Lower leg skin (tissue), 4 donors: ENCODE measurements at regions not wholly inside any gene's neighbourhood (a gene's known extent, or its start where the extent isn't known, plus 50 kb on each side); places are given as distances from the start of the nearest gene placed in this dataset.

Experiments used
- DNase-seq, 2 donors: peaks; one replicate each; pipeline ENCODE4 v3.0.0-alpha.2; 2019; ENCODE audit warnings: low spot score in 2 of 2
- H3K4me3 ChIP-seq: fragments of 200-600 bp; sonication (generic); 2 replicates; pipeline ENCODE4 v1.5.1; 2017; ENCODE audit warnings: mild to moderate bottlenecking, low read depth; ENCODE audit not compliant: poor library complexity, severe bottlenecking
- CTCF ChIP-seq, 3 donors: fragments of 450-650 bp; IDR thresholded peaks; one replicate each; pipeline ENCODE4 v1.5.1; 2016; ENCODE audit warnings: antibody characterized with exemption in 3 of 3, mild to moderate bottlenecking in 3 of 3, moderate library complexity in 2 of 3
- POLR2A ChIP-seq, 2 donors: fragments of 450-650 bp; IDR thresholded peaks; one replicate each; pipeline ENCODE4 v1.6.1; 2016 to 2017; ENCODE audit warnings: antibody characterized with exemption in 2 of 2, mild to moderate bottlenecking in 1 of 2, moderate library complexity in 1 of 2
- WGBS, 2 donors: methylation state at CpG; one replicate each; pipeline ENCODE4 v1.1.5; 2018; 5-methylcytosine and 5-hydroxymethylcytosine counted together
- intact Hi-C: fragments of 100-400 bp; cut with DNase I; formaldehyde crosslinking; loops from one replicate; pipeline ENCODE4 v1.15.0; 2023; ENCODE audit warnings: low total_unique reads

GRCh38 chr14:66281036-66281776, 205.0 kb upstream of the CCDC196 start:
- H3K4me3 ChIP-seq = no peak overlapping the region
- intact Hi-C loops = no loop called here
- TF ChIP-seq POLR2A (IDR thresholded peaks at IDR 0.05) (no peak), CTCF (IDR thresholded peaks at IDR 0.05) (no peak)
- 61 to 65% methylated on average over 9 of the region's 9 CpGs for WGBS, 2 donors
- no peak for DNase-seq

- 33 to 35% methylated on average over 1 of the region's 1 CpG for WGBS, 2 donors
- DNase-seq = no peak
- no peak overlapping the region for H3K4me3 ChIP-seq
- TF ChIP-seq CTCF (IDR thresholded peaks at IDR 0.05) = no peak
- intact Hi-C loops = no loop called here
Observed at GRCh38 chr14:66284346-66284745, 201.8 kb upstream of the CCDC196 start.

- no peak for TF ChIP-seq CTCF (IDR thresholded peaks at IDR 0.05)
- no peak for TF ChIP-seq POLR2A (IDR thresholded peaks at IDR 0.05)
- intact Hi-C loops = no loop called here
- DNase-seq = no peak
- 92 to 93% methylated on average over 3 of the region's 3 CpGs for WGBS, 2 donors
- no peak overlapping the region for H3K4me3 ChIP-seq
Observed at GRCh38 chr14:66288511-66288910, 197.7 kb upstream of the CCDC196 start.

GRCh38 chr14:66291756-66292155, 194.4 kb upstream of the CCDC196 start:
- no peak for DNase-seq
- no peak overlapping the region for H3K4me3 ChIP-seq
- intact Hi-C loops = no loop called here
- TF ChIP-seq CTCF (IDR thresholded peaks at IDR 0.05) = no peak
- TF ChIP-seq POLR2A (IDR thresholded peaks at IDR 0.05) = no peak

- 18 to 30% methylated on average over 3 of the region's 3 CpGs for WGBS, 2 donors
- no peak for DNase-seq
- intact Hi-C loops = no loop called here
- H3K4me3 ChIP-seq = no peak overlapping the region
- TF ChIP-seq POLR2A (IDR thresholded peaks at IDR 0.05) (no peak), CTCF (IDR thresholded peaks at IDR 0.05) (no peak)
Observed at GRCh38 chr14:66293533-66294105, 192.6 kb upstream of the CCDC196 start.

- intact Hi-C loops = no loop called here
- no peak for DNase-seq
- WGBS, 2 donors = 83 to 85% methylated on average over 2 of the region's 2 CpGs
- TF ChIP-seq POLR2A (IDR thresholded peaks at IDR 0.05) = no peak
- no peak for TF ChIP-seq CTCF (IDR thresholded peaks at IDR 0.05)
- H3K4me3 ChIP-seq = no peak overlapping the region
Observed at GRCh38 chr14:66295386-66295785, 190.8 kb upstream of the CCDC196 start.
